CD14-positive monocyte (primary cell): ENCODE measurements at regions not wholly inside any gene's neighbourhood (a gene's known extent, or its start where the extent isn't known, plus 50 kb on each side); places are given as distances from the start of the nearest gene placed in this dataset.

Source experiments
- DNase-seq, 3 donors: peaks; one replicate each; pipeline ENCODE4 v3.0.0-alpha.2; 2011 to 2022
- H2AFZ ChIP-seq: 2 replicates; pipeline ENCODE4 v1.6.0; 2012; ENCODE audit warnings: mild to moderate bottlenecking, low read depth, low read length, inconsistent platforms; ENCODE audit not compliant: insufficient read depth, poor library complexity, severe bottlenecking
- H3K27ac ChIP-seq, 2 donors: 1 replicate in 1 of 2; 2 replicates in 1 of 2; pipeline ENCODE4 v1.5.1; 2012 to 2013; ENCODE audit warnings: low read length in 2 of 2, control low read depth in 1 of 2, inconsistent platforms in 1 of 2, low read depth in 1 of 2, mild to moderate bottlenecking in 1 of 2
- H3K27me3 ChIP-seq, 2 donors: one replicate each; pipeline versions ENCODE4 v1.6.0 to v1.6.1; 2011 to 2013; ENCODE audit warnings: low read length in 2 of 2; ENCODE audit not compliant: control insufficient read depth in 2 of 2, insufficient read depth in 2 of 2
- H3K36me3 ChIP-seq, 2 donors: replicated peaks in 1 of 2; 1 replicate in 1 of 2; 2 replicates in 1 of 2; pipeline versions ENCODE4 v1.5.1 to v1.6.1; 2012 to 2013; ENCODE audit warnings: low read length in 2 of 2, control low read depth in 1 of 2, inconsistent platforms in 1 of 2, mild to moderate bottlenecking in 1 of 2; ENCODE audit not compliant: insufficient read depth in 2 of 2, control insufficient read depth in 1 of 2
- H3K4me1 ChIP-seq, 2 donors: 1 replicate in 1 of 2; 2 replicates in 1 of 2; pipeline versions ENCODE4 v1.5.1 to v1.6.1; 2012 to 2013; ENCODE audit warnings: low read length in 2 of 2, control low read depth in 1 of 2, inconsistent platforms in 1 of 2, mild to moderate bottlenecking in 1 of 2, moderate library complexity in 1 of 2; ENCODE audit not compliant: insufficient read depth in 2 of 2, control insufficient read depth in 1 of 2
- H3K4me2 ChIP-seq: replicated peaks from 2 replicates; pipeline ENCODE3; 2012; ENCODE audit warnings: low read length, moderate library complexity, mild to moderate bottlenecking; ENCODE audit not compliant: poor library complexity, severe bottlenecking; ENCODE audit errors: extremely low read depth
- H3K4me3 ChIP-seq, 3 experiments: fragments of 200-600 bp in 1 of 3; sonication (generic) in 1 of 3; replicated peaks in 1 of 3; 1 replicate in 2 of 3; 2 replicates in 1 of 3; pipeline ENCODE4 v1.5.1; 2011 to 2013; ENCODE audit warnings: low read length in 3 of 3, mild to moderate bottlenecking in 3 of 3, control low read depth in 2 of 3, low read depth in 2 of 3, inconsistent platforms in 1 of 3, moderate library complexity in 1 of 3
- H3K79me2 ChIP-seq: 2 replicates; pipeline ENCODE4 v1.6.0; 2012; ENCODE audit warnings: mild to moderate bottlenecking, control low read depth, inconsistent platforms, low read length, moderate library complexity; ENCODE audit not compliant: insufficient read depth
- H3K9ac ChIP-seq: 2 replicates; pipeline ENCODE4 v1.6.0; 2017; ENCODE audit warnings: low read length, mild to moderate bottlenecking; ENCODE audit not compliant: insufficient read depth, poor library complexity, severe bottlenecking
- H3K9me3 ChIP-seq, 2 donors: replicated peaks in 1 of 2; 1 replicate in 1 of 2; 2 replicates in 1 of 2; pipeline versions ENCODE4 v1.5.1 to v1.6.1; 2012 to 2013; ENCODE audit warnings: low read length in 2 of 2, control low read depth in 1 of 2; ENCODE audit not compliant: control insufficient read depth in 1 of 2, insufficient read depth in 1 of 2
- H4K20me1 ChIP-seq: 2 replicates; pipeline ENCODE4 v1.6.0; 2012; ENCODE audit warnings: mild to moderate bottlenecking, low read length, control low read depth, moderate library complexity; ENCODE audit not compliant: insufficient read depth
- H3K27ac Mint-ChIP-seq, 7 donors: one replicate each; pipeline ENCODE4 v1.8.0; 2020; ENCODE audit warnings: mild to moderate bottlenecking in 7 of 7, mixed read lengths in 7 of 7, moderate library complexity in 6 of 7, inconsistent platforms in 2 of 7
- H3K27me3 Mint-ChIP-seq, 3 donors: one replicate each; pipeline ENCODE4 v1.8.0; 2021 to 2022; ENCODE audit warnings: low read depth in 3 of 3, mild to moderate bottlenecking in 3 of 3, mixed read lengths in 3 of 3, moderate library complexity in 3 of 3, inconsistent platforms in 1 of 3
- H3K36me3 Mint-ChIP-seq, 2 donors: one replicate each; pipeline ENCODE4 v1.8.0; 2020; ENCODE audit warnings: mixed read lengths in 2 of 2, inconsistent platforms in 1 of 2, mild to moderate bottlenecking in 1 of 2
- H3K4me1 Mint-ChIP-seq: one replicate; pipeline ENCODE4 v1.8.0; 2020; ENCODE audit warnings: mild to moderate bottlenecking, mixed read lengths
- H3K4me3 Mint-ChIP-seq, 2 donors: one replicate each; pipeline ENCODE4 v1.8.0; 2020; ENCODE audit warnings: mild to moderate bottlenecking in 2 of 2, mixed read lengths in 2 of 2, moderate library complexity in 1 of 2
- H3K9me3 Mint-ChIP-seq, 7 donors: one replicate each; pipeline ENCODE4 v1.8.0; 2020 to 2022; ENCODE audit warnings: mixed read lengths in 7 of 7, mild to moderate bottlenecking in 6 of 7, moderate library complexity in 6 of 7, inconsistent platforms in 2 of 7
- CTCF ChIP-seq: fragments of 200-600 bp; IDR thresholded peaks from one replicate; pipeline ENCODE4 v1.8.0; 2022; ENCODE audit warnings: antibody characterized with exemption, mild to moderate bottlenecking
- whole genome bisulfite sequencing: methylation state at CpG from one replicate; pipeline ENCODE4 v1.1.5; 2013; ENCODE audit warnings: missing lambda C conversion rate; ENCODE audit not compliant: insufficient coverage; 5-methylcytosine and 5-hydroxymethylcytosine counted together
- intact Hi-C, 2 donors: fragments of 100-400 bp; cut with micrococcal nuclease; formaldehyde crosslinking; loops; one replicate each; pipeline versions ENCODE4 v1.15.0 to v1.15.1; 2023

GRCh38 chr11:10378362-10378761 is 73.5 kb downstream of the ADM start:
- Mint-ChIP-seq H3K27ac (no peak overlapping the region), H3K9me3 (peaks cover 0 to 4% (median 2%) of the 10 kb centered on the region in 7 donors), H3K4me3 (no peak overlapping the region), H3K36me3 (no peaks in the 10 kb centered on the region), H3K4me1 (peaks cover 16% of the 10 kb centered on the region), H3K27me3 (peaks cover 0 to 6% (median 3%) of the 10 kb centered on the region in 3 donors)
- no peaks in the 10 kb centered on the region for H3K79me2 ChIP-seq
- no peak overlapping the region for H3K27ac ChIP-seq
- H4K20me1 ChIP-seq: no peaks in the 10 kb centered on the region
- H3K27me3 ChIP-seq: no peaks in the 10 kb centered on the region
- WGBS: 100% methylated on average over 1 of the region's 4 CpGs
- no peak for DNase-seq
- TF ChIP-seq CTCF: no peak
- H3K9ac ChIP-seq: no peak overlapping the region
- no peak overlapping the region for H2AFZ ChIP-seq
- H3K4me3 ChIP-seq: no peak overlapping the region
- H3K36me3 ChIP-seq: no peaks in the 10 kb centered on the region
- peaks cover 10 to 21% of the 10 kb centered on the region in 2 donors for H3K4me1 ChIP-seq
- H3K9me3 ChIP-seq: no peaks in the 10 kb centered on the region
- no peak overlapping the region for H3K4me2 ChIP-seq
- intact Hi-C loops: no loop called here

- Histone ChIP-seq H2AFZ (no peak overlapping the region), H3K79me2 (no peaks in the 10 kb centered on the region), H3K4me1 (peaks cover 10 to 21% of the 10 kb centered on the region in 2 donors), H3K9me3 (no peaks in the 10 kb centered on the region), H3K27me3 (no peaks in the 10 kb centered on the region), H3K4me3 (no peak overlapping the region), H3K9ac (no peak overlapping the region), H3K36me3 (no peaks in the 10 kb centered on the region), H3K27ac (no peak overlapping the region), H4K20me1 (no peaks in the 10 kb centered on the region), H3K4me2 (no peak overlapping the region)
- intact Hi-C loops: no loop called here
- H3K9me3 Mint-ChIP-seq: peaks cover 0 to 4% (median 2%) of the 10 kb centered on the region in 7 donors
- H3K36me3 Mint-ChIP-seq: no peaks in the 10 kb centered on the region
- WGBS: no CpG with 5 or more reads among the region's 1 CpG
- peaks cover 0 to 6% (median 4%) of the 10 kb centered on the region in 3 donors for H3K27me3 Mint-ChIP-seq
- H3K4me3 Mint-ChIP-seq: no peak overlapping the region
- no peak for TF ChIP-seq CTCF
- peaks cover 16% of the 10 kb centered on the region for H3K4me1 Mint-ChIP-seq
- DNase-seq: no peak
- H3K27ac Mint-ChIP-seq: no peak overlapping the region
Measured at GRCh38 chr11:10379022-10379421, 74.1 kb downstream of the ADM start.
